ENCODE measurements at regions not wholly inside any gene's neighbourhood (a gene's known extent, or its start where the extent isn't known, plus 50 kb on each side); places are given as distances from the start of the nearest gene placed in this dataset.

DNA sequence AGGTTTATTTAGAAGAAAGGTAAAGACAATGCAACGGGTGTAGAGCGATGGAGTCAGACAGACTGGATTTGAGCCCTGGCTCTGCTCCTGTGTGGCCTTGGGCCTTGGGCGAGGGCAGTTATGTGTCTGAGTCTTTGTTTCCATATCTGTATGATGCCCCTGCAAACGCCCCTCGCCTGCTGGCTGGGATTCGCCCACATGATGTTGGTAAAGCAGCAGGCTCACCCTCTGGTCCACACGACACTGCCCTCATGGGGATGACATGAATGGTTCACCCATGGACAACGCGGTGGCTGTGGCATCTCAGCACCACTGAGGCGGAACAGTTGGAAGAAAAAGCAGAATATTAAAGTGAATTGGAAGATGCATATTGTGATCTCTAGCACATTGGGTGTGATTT is 60.3 kb downstream of the FOXL1 start:
- TF ChIP-seq, protein P1, sequence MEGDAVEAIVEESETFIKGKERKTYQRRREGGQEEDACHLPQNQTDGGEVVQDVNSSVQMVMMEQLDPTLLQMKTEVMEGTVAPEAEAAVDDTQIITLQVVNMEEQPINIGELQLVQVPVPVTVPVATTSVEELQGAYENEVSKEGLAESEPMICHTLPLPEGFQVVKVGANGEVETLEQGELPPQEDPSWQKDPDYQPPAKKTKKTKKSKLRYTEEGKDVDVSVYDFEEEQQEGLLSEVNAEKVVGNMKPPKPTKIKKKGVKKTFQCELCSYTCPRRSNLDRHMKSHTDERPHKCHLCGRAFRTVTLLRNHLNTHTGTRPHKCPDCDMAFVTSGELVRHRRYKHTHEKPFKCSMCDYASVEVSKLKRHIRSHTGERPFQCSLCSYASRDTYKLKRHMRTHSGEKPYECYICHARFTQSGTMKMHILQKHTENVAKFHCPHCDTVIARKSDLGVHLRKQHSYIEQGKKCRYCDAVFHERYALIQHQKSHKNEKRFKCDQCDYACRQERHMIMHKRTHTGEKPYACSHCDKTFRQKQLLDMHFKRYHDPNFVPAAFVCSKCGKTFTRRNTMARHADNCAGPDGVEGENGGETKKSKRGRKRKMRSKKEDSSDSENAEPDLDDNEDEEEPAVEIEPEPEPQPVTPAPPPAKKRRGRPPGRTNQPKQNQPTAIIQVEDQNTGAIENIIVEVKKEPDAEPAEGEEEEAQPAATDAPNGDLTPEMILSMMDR (conservative IDR thresholded peaks at IDR 0.05; ENCODE audit: low read depth), result no peak
- no peak for DNase-seq (ENCODE audit: low spot score)
- H3K27ac ChIP-seq, result no peak overlapping the region
- ChIA-PET CTCF (no interaction called here), POLR2A (ENCODE audit: low non-redundant PET) (no interaction called here)

DNA sequence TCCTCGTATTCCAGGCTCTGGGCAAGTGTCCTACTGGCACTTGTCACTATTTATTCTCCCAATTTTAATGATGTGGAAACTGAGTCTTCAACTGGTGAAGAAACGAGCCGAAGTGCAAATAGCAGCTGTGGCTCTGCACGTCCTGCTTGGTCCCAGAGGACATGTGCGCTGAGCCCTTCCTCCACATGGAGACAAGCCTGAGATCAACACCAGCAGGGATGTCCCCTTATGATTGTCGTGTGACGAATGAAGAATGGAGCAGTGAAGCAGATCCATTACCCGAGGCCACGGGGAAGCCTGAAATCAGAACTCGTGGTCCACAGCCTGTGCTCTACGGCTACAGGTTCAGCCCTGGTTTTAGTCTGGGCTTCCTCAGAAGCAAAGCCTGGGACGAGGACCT is 61.0 kb downstream of the FOXL1 start:
- ChIA-PET POLR2A (ENCODE audit: low non-redundant PET) (no interaction called here), CTCF (no interaction called here)
- TF ChIP-seq, protein P1 (conservative IDR thresholded peaks at IDR 0.05; ENCODE audit: low read depth), result no peak
- DNase-seq (ENCODE audit: low spot score), result no peak
- H3K27ac ChIP-seq, result no peak overlapping the region

DNA sequence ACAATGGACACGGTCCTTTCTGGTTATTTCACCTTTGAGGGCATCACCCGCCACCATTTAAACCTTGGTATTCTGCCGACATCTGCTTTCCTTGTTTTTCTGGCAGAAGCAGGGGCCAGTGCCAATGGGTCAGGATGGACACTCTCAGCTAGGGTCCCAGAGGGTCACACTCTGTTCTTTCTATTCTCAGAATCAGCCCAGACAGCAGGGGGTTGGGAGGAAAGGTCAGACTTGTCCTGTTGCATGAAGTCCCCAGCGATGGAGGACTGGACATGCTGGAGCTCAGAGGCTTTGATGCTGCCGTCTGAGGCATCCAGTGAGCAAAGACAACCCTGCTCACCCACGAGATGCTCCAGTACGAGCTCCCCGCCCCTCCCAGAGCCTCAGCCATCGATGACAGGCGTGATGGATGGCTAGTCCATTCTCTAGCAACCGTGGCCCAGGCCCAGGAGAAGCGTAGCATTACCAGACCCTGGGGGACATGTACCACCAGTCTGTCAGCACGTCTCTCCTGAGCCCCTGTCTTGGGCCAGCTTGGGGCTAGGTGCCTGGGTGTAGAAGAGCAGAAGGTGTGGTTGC is 62.0 kb downstream of the FOXL1 start:
- ChIA-PET POLR2A (ENCODE audit: low non-redundant PET) (no interaction called here), CTCF (no interaction called here)
- H3K27ac ChIP-seq, result no peak overlapping the region
- no peak for DNase-seq (ENCODE audit: low spot score)
- TF ChIP-seq, protein P1 (conservative IDR thresholded peaks at IDR 0.05; ENCODE audit: low read depth), result no peak

DNA sequence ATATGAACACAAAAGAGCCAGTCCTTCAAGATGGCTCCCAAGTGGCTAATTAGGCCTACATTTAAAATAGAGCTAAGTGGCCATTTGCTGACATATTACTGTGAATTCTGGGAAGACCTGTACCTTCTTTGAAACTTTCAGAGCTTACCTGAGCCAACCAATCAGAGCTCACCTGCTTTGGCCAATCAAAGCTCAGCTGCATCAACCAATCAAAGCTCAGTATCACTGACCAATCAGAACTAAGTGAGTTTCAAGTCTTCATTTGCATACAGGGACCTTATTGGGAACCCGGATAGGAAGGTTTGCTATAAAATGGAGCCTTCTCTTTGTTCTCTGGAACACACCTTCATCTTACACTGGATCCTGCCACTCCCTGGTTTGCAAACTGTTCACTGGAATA is 63.7 kb downstream of the FOXL1 start:
- no peak overlapping the region for H3K27ac ChIP-seq
- TF ChIP-seq, protein P1 (conservative IDR thresholded peaks at IDR 0.05; ENCODE audit: low read depth), result no peak
- CTCF ChIA-PET, result no interaction called here
- POLR2A ChIA-PET (ENCODE audit: low non-redundant PET), result no interaction called here
- DNase-seq (ENCODE audit: low spot score), result no peak

DNA sequence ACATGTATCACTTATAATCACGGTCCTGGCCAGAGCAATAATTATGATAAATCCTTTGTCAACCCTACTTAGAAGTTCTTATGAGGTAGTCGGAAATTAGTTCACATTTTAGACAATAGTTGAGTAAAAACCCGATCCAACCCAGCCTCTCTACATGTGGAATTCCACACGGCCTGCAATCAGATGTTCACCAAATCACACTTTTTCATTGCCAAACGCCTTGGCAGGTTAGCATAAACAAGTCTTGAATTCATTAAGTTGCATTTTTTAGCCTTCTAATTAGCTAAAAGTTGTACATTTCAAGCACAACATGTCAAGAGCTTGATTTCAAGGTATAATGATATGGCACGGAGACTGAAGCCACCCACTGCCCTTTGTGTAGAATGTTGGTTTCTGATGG is 65.3 kb downstream of the FOXL1 start:
- TF ChIP-seq, protein P1 (conservative IDR thresholded peaks at IDR 0.05; ENCODE audit: low read depth), result no peak
- CTCF ChIA-PET, result no interaction called here
- no peak overlapping the region for H3K27ac ChIP-seq
- no peak for DNase-seq (ENCODE audit: low spot score)
- POLR2A ChIA-PET (ENCODE audit: low non-redundant PET), result no interaction called here

DNA sequence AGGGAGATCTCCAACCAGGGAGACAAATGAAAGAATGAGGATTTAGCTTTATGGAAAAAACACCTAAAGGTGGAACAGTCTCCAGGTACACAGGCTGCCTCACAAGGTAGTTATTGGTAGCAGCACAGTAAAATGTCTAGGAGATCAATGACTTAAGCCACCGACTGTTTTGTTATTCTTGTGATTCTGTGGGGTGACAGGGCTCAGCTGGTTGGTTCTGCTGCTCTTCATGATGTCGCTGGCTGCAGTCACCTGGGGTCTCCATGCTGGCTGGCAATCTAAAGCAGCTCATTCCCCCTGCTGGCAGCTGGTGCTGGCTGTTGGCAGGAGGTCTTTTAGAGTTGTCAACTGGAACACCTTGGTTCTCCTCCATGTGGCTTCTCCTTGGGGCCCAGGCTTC is 69.2 kb downstream of the FOXL1 start:
- no peak for DNase-seq (ENCODE audit: low spot score)
- H3K27ac ChIP-seq, result no peak overlapping the region
- CTCF ChIA-PET, result interaction anchor here (0.6 kb wide), 2 partner anchors 29 to 415 kb away, joined by 3 read pairs; no protein-coding TSS in a partner anchor
- POLR2A ChIA-PET (ENCODE audit: low non-redundant PET), result no interaction called here
- TF ChIP-seq, protein P1 (conservative IDR thresholded peaks at IDR 0.05; ENCODE audit: low read depth), result no peak

DNA sequence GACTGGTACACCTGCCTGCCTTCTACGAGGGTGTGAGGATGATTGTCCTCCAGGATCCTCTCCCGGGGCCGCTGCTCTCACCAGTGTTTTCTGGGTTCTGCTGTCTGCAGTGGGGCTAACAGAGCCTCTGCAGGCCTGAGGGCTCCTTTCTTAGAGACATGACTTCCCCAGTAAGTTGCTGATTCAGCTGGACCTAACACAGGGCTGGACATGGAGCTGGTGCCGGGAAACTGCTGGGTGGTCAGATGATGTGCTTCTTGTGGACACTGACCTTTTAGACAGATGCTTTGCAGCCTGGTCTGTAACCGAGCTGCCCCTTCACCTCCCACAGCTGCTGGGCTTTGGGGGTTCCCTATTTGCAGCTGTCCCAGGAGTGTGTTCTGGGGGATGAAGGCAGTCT is 71.5 kb downstream of the FOXL1 start:
- no peak for DNase-seq (ENCODE audit: low spot score)
- ChIA-PET POLR2A (ENCODE audit: low non-redundant PET) (no interaction called here), CTCF (no interaction called here)
- H3K27ac ChIP-seq, result no peak overlapping the region
- TF ChIP-seq, protein P1 (conservative IDR thresholded peaks at IDR 0.05; ENCODE audit: low read depth), result no peak

All from RWPE1 (cell line).